ENCODE measurements at regions not wholly inside any gene's neighbourhood (a gene's known extent, or its start where the extent isn't known, plus 50 kb on each side); places are given as distances from the start of the nearest gene placed in this dataset.

DNA sequence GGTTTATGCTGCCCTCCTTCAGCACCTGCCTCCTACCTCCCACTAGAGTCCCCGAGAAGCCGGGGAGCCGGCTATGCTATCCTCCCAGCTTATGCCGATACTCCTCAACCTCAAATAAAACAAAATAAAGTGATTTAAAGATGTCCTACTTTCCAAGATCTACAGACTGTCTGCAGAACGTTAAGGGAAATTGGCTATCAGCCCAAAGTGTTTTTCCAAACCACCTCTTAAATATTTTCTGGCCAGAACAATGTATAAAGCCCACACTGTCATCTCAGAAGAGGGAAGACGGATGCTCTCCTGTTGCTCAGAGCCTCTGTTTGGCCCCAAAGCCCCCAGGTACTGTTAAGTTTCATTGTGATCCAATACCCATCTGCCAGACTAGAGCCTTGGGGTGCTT is 54.0 kb upstream of the MGMT start:
- Histone ChIP-seq H3K36me3 (ENCODE audit: control insufficient read depth in 3 of 3, insufficient read depth in 3 of 3, low read length in 3 of 3) (no peaks in the 10 kb centered on the region), H3K4me1 (ENCODE audit: control insufficient read depth in 3 of 3, insufficient read depth in 3 of 3, low read length in 3 of 3) (peaks cover 2 to 4% (median 3%) of the 10 kb centered on the region in 3 donors), H3K4me3 (ENCODE audit: low read length in 3 of 3) (no peak overlapping the region), H3K9ac (ENCODE audit: low read depth in 1 of 3, low read length in 3 of 3) (no peak overlapping the region), H3K27ac (ENCODE audit: low read depth, low read length) (no peak overlapping the region), H3K27me3 (ENCODE audit: control insufficient read depth in 3 of 3, insufficient read depth in 3 of 3, low read length in 3 of 3) (peaks cover 0 to 6% (median 0%) of the 10 kb centered on the region in 3 donors), H3K9me3 (ENCODE audit: control insufficient read depth in 3 of 3, low read length in 3 of 3) (no peaks in the 10 kb centered on the region)

DNA sequence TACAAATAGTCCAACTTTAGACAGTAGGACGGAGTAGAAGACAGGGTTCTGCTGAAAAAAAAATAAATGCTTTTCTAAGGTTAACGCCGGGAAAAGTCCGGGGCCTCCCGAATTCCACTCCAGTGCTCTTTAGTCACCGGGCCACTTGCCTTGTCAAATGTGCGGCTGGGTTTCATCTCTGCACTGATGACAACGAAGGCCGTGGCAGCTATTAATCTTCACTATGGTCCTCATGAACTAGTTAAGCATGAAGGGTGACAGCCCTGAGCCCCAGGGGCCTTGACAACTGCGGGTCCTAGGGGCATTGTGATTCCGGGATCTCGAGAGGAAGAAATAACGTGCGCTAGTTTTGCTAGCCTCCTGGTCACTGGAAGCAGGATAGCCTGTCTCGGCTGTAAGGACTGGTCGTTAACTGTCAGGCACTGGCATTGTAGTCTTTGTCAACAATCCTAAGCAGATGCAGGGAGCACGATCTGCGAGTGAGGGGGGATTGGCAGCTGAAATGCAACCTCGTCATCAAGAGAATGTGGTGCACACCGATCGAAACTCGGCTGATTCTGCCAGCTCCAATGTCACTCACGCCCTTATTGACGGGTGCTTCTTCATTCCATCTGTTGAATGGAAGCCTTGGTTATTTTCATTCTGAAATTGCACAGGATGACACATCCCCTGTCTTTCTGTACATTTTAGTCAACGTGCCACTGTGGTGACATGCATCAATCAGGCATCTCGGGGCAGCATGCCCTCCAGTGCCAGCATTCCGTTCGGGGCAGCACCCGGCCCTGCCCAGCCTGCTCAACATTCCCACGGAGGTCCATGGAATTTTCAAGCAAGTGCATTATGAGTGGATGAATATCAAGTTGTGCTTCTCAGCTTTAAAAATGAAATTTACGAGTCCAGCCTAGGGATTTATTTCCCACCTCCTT is 51.6 kb upstream of the MGMT start:
- Histone ChIP-seq H3K36me3 (ENCODE audit: control insufficient read depth in 3 of 3, insufficient read depth in 3 of 3, low read length in 3 of 3) (no peaks in the 10 kb centered on the region), H3K9ac (ENCODE audit: low read depth in 1 of 3, low read length in 3 of 3) (no peak overlapping the region), H3K27me3 (ENCODE audit: control insufficient read depth in 3 of 3, insufficient read depth in 3 of 3, low read length in 3 of 3) (peaks cover 0 to 6% (median 0%) of the 10 kb centered on the region in 3 donors), H3K4me1 (ENCODE audit: control insufficient read depth in 3 of 3, insufficient read depth in 3 of 3, low read length in 3 of 3) (peaks cover 2 to 4% (median 3%) of the 10 kb centered on the region in 3 donors), H3K27ac (ENCODE audit: low read depth, low read length) (no peak overlapping the region), H3K4me3 (ENCODE audit: low read length in 3 of 3) (no peak overlapping the region), H3K9me3 (ENCODE audit: control insufficient read depth in 3 of 3, low read length in 3 of 3) (no peaks in the 10 kb centered on the region)

DNA sequence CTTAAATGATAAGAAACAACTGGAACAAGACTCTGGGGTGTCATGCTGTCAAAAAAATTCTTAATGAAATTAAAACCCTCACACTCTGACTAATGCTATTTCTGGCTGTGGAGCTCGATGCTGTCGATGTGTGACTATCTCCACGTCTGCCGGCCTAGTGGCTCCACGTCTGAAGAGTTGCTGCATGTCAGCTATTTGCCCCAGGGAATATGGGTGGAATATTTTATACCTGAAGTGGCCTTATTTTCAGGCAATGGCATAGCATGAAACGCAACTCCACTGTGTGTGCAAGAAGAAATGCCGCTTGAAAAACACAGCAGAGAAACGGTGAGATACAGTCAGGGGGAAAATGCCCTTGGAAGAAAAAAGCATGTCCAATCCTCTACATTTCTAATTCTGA is 50.9 kb upstream of the MGMT start:
- Histone ChIP-seq H3K9ac (ENCODE audit: low read depth in 1 of 3, low read length in 3 of 3) (no peak overlapping the region), H3K4me3 (ENCODE audit: low read length in 3 of 3) (no peak overlapping the region)

DNA sequence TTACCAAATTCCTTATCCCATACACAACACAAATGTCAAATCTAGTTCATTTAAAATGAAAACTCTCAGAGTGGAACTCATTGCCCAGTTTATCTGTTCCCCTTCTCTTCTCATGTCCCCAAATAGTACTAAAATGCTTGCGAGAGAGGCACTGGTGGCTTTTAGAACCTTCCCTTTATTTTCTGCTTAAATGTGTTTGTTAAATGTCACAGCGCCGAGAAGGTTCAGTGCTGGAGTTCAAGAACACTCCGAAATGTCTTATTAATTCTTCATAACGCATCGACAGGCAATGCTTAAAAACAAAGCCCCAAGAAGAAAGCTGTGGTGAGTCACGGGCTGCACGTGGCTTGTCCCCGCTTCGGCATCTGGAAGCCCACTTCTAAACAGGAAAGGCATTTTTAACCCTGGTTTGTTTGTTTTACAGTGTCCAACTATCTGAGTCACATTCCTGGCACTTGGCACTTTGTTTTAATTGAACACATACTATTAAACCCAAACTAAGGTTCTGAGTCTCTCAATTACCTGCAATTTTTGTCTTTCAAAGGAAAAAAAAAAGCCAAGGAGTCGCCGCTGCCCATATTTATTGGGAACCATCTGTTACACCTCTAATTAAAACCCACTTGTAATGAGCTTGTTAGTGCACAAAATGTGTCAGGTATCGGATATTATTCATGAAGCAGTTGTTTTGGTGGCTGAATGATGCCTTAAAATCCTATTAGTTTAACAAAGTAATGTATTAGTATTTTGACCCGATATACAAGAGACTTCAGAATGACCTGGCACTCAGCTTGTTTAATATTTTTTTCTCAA is 49.9 kb upstream of the MGMT start:
- no peak overlapping the region for H3K4me3 ChIP-seq (ENCODE audit: low read length in 3 of 3)
- H3K9ac ChIP-seq (ENCODE audit: low read depth in 1 of 3, low read length in 3 of 3) = no peak overlapping the region
- peaks cover 0 to 3% (median 0%) of the 10 kb centered on the region in 3 donors for H3K27me3 ChIP-seq (ENCODE audit: control insufficient read depth in 3 of 3, insufficient read depth in 3 of 3, low read length in 3 of 3)
- H3K36me3 ChIP-seq (ENCODE audit: control insufficient read depth in 3 of 3, insufficient read depth in 3 of 3, low read length in 3 of 3) = no peaks in the 10 kb centered on the region
- H3K4me1 ChIP-seq (ENCODE audit: control insufficient read depth in 3 of 3, insufficient read depth in 3 of 3, low read length in 3 of 3) = peaks cover 2 to 3% (median 2%) of the 10 kb centered on the region in 3 donors
- peak overlapping the region; percentile 41 for H3K27ac ChIP-seq (ENCODE audit: low read depth, low read length)
- H3K9me3 ChIP-seq (ENCODE audit: control insufficient read depth in 3 of 3, low read length in 3 of 3) = no peaks in the 10 kb centered on the region

More for the DNA sequence above, 50.9 kb upstream of the MGMT start:
- peaks cover 2 to 3% (median 2%) of the 10 kb centered on the region in 3 donors for H3K4me1 ChIP-seq (ENCODE audit: control insufficient read depth in 3 of 3, insufficient read depth in 3 of 3, low read length in 3 of 3)
- no peaks in the 10 kb centered on the region for H3K36me3 ChIP-seq (ENCODE audit: control insufficient read depth in 3 of 3, insufficient read depth in 3 of 3, low read length in 3 of 3)
- H3K9me3 ChIP-seq (ENCODE audit: control insufficient read depth in 3 of 3, low read length in 3 of 3) = no peaks in the 10 kb centered on the region
- peaks cover 0 to 6% (median 0%) of the 10 kb centered on the region in 3 donors for H3K27me3 ChIP-seq (ENCODE audit: control insufficient read depth in 3 of 3, insufficient read depth in 3 of 3, low read length in 3 of 3)
- H3K27ac ChIP-seq (ENCODE audit: low read depth, low read length) = no peak overlapping the region

Data from skeletal muscle tissue (tissue), 3 donors.